ENCODE measurements at regions not wholly inside any gene's neighbourhood (a gene's known extent, or its start where the extent isn't known, plus 50 kb on each side); places are given as distances from the start of the nearest gene placed in this dataset.
A peak's percentile ranks its signal among the peaks of the same experiment; 100 is the strongest.

DNA sequence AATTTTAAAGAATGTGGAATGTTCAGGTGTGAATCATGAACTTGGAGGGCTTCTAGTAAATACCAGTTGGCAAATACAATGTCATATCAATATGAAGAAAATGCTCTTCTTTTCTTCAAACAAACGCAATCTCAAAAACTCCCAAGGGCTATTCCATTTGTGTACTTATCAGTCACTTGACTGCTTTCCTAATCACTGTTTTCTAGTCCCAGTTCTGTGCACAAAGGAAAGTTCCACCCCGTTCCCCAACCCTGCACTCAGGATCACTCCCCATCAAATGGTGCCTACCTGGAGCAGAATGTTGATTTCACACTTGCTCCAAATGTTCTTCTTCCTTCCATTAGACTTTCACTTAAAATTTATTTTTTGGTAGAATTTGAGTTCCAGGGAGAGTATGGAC lies 92.6 kb upstream of the RFC3 start:
- Histone ChIP-seq H3K4me3 (no peak overlapping the region), H3K36me3 (no peaks in the 10 kb centered on the region), H3K4me1 (peaks cover 40% of the 10 kb centered on the region), H3K9me3 (no peaks in the 10 kb centered on the region), H3K27me3 (no peaks in the 10 kb centered on the region), H3K27ac (peak overlapping the region; percentile 5)
- intact Hi-C loops (cut with DNase I), result loop anchor here (10.0 kb wide), 1 partner anchor 181 kb away; no protein-coding TSS in a partner anchor
- peak; percentile 74 for ATAC-seq
- no peak for DNase-seq
- TF ChIP-seq, protein P1, sequence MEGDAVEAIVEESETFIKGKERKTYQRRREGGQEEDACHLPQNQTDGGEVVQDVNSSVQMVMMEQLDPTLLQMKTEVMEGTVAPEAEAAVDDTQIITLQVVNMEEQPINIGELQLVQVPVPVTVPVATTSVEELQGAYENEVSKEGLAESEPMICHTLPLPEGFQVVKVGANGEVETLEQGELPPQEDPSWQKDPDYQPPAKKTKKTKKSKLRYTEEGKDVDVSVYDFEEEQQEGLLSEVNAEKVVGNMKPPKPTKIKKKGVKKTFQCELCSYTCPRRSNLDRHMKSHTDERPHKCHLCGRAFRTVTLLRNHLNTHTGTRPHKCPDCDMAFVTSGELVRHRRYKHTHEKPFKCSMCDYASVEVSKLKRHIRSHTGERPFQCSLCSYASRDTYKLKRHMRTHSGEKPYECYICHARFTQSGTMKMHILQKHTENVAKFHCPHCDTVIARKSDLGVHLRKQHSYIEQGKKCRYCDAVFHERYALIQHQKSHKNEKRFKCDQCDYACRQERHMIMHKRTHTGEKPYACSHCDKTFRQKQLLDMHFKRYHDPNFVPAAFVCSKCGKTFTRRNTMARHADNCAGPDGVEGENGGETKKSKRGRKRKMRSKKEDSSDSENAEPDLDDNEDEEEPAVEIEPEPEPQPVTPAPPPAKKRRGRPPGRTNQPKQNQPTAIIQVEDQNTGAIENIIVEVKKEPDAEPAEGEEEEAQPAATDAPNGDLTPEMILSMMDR (IDR thresholded peaks at IDR 0.05), result no peak

DNA sequence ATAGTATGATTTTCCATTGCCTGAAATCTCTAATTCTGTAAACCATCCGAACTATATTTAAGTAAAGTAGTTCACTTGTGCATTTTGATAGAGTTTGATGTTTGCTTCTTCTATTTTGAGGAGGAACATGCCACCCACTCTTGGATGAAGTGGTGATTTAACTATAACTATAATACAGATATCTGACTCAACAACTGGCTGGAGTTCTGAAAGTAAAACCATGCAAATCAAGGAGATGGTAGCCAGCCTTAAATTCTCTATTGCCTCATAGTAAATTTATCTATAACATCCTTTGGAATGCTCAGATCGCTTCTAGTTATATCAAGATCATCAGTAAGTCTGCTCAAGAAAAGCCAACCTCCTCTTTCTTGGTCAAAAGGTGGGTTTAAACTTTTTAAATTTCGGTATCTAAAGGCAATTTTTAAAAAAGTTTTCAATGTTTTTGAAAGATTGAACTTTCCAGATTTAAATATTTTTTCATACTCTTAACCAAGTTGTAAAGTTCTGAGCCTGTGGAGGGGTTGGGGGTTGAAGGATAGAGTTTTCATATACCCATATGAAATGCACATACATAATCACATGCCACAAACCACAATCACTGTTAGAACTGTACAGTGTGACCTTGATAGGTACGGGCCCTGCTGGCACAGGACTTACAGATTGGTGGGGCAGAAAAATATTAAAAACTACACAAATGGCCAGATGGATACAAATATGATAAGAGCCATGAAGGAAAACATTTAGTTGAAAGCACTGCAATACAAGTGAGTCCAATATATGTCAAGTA lies 90.5 kb upstream of the RFC3 start:
- Histone ChIP-seq H3K27me3 (no peaks in the 10 kb centered on the region), H3K36me3 (no peaks in the 10 kb centered on the region), H3K27ac (peak overlapping the region; percentile 51), H3K9me3 (no peaks in the 10 kb centered on the region), H3K4me1 (peaks cover 43% of the 10 kb centered on the region), H3K4me3 (no peak overlapping the region)
- TF ChIP-seq, protein P1 (IDR thresholded peaks at IDR 0.05), result no peak
- no peak for DNase-seq
- no peak for ATAC-seq
- intact Hi-C loops (cut with DNase I), result loop anchor here (10.0 kb wide), 1 partner anchor 183 kb away; no protein-coding TSS in a partner anchor

DNA sequence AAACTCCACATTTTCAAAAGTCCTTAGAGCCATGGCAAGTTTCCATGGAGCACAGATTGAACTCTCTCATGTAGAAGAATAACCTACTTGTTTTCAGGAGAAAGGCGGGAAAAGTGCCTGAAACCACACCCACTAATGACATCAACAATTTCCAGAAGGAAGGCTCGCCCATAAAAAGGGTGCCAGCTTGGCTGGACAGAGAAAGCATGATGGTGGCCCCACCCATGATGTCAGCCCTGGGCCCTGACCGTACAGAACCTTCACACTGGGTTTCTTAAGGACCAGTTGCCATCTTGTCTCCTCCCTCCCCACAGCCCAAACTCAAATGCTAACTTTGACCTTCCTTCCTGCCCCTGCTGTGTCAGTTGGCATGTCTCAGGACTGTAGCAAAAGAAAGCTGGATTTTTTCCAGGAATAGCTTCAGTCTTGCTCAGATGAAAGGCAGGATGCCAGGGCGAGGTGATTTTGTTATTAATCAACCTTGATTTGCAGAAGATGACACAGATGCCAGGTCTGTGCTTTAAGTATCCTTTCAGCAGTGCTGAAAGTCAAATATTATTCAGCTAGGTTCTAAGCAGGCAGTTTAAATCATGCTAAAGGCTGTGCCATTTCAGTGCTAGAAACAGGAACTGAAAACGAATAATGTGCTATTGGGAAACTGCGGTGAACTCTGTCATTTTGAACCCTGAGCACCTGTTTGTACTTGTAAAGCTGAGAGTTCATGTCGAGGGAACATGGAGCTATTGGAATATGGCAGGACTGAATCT lies 89.5 kb upstream of the RFC3 start:
- Histone ChIP-seq H3K27ac (peak overlapping the region; percentile 51), H3K36me3 (no peaks in the 10 kb centered on the region), H3K27me3 (no peaks in the 10 kb centered on the region), H3K4me3 (no peak overlapping the region), H3K9me3 (no peaks in the 10 kb centered on the region), H3K4me1 (peaks cover 33% of the 10 kb centered on the region)
- TF ChIP-seq, protein P1 (IDR thresholded peaks at IDR 0.05), result no peak
- intact Hi-C loops (cut with DNase I), result loop anchor here (10.0 kb wide), 1 partner anchor 184 kb away; no protein-coding TSS in a partner anchor
- ATAC-seq, result peak; percentile 26
- no peak for DNase-seq

DNA sequence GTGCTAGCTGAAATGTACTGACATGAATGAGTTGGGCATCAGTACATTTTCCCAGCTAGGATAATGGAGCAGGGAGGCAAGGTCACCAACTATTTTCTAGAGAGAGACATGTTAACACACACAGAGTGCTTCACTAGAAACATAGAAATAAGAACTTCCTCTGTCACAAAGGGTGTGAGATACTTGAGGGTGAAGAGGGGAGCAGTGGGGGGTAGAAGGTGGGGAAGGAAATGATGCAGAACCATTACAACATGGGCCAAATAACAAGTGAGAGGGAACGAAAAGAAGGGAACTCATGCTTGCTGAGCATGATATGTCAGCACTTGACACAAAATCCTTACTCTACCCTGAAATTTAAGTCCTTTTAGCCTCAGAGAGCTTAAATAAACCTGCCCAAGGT lies 87.8 kb upstream of the RFC3 start:
- ATAC-seq, result peak; percentile 79
- Histone ChIP-seq H3K27me3 (no peaks in the 10 kb centered on the region), H3K4me3 (no peak overlapping the region), H3K36me3 (no peaks in the 10 kb centered on the region), H3K9me3 (no peaks in the 10 kb centered on the region), H3K27ac (no peak overlapping the region), H3K4me1 (peaks cover 25% of the 10 kb centered on the region)
- intact Hi-C loops (cut with DNase I), result no loop called here
- TF ChIP-seq, protein P1 (IDR thresholded peaks at IDR 0.05), result no peak
- DNase-seq, result no peak

DNA sequence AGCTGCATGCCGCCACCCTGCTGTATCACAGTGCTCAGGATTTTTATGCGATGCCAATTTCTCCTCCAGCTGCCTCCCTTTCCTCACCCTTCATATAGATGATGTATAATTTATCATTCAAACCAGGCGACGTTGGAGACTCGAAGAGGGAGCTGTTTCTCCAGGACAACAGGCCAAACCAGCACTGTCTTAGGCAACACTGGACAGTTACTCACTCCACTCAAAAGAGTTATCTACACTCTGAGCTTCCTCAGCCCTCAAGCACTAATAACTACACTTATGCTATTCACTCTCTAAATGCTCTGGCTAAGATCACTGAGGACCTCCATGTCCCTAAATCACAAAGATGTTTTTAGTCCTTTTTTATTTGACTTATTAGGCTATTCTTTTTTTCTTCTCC lies 87.3 kb upstream of the RFC3 start:
- H3K36me3 ChIP-seq, result no peaks in the 10 kb centered on the region
- H3K4me1 ChIP-seq, result peaks cover 25% of the 10 kb centered on the region
- DNase-seq (no peak), ATAC-seq (peak; percentile 32)
- intact Hi-C loops (cut with DNase I), result no loop called here
- H3K4me3 ChIP-seq, result no peak overlapping the region
- TF ChIP-seq, protein P1 (IDR thresholded peaks at IDR 0.05), result no peak
- no peaks in the 10 kb centered on the region for H3K27me3 ChIP-seq
- no peak overlapping the region for H3K27ac ChIP-seq
- H3K9me3 ChIP-seq, result no peaks in the 10 kb centered on the region

Measured in upper lobe of right lung (tissue), 1 donor.